HG02870 (cell line): ENCODE measurements at regions not wholly inside any gene's neighbourhood (a gene's known extent, or its start where the extent isn't known, plus 50 kb on each side); places are given as distances from the start of the nearest gene placed in this dataset.
A peak's percentile ranks its signal among the peaks of the same experiment; 100 is the strongest.
"Not testable (repeated sequence)": the region's sequence is repeated elsewhere in the genome, so short reads cannot be mapped to it uniquely, and the experiment has no call there.

Source experiments
- ATAC-seq: cut with Tn5 transposase; IDR thresholded peaks from one replicate; pipeline ENCODE4 v1.9.1; 2021; ENCODE audit warnings: mild to moderate bottlenecking, moderate library complexity; ENCODE audit not compliant: unreplicated experiment

- no peak for ATAC-seq
Observed at GRCh38 chr12:46554460-46554859, 181.9 kb upstream of the SLC38A2 start.

- ATAC-seq = no peak
Observed at GRCh38 chr12:46553911-46554310, 181.3 kb upstream of the SLC38A2 start.

- no peak for ATAC-seq
Observed at GRCh38 chr12:46553266-46553665, 180.7 kb upstream of the SLC38A2 start.

GRCh38 chr12:46550266-46550879 lies 177.8 kb upstream of the SLC38A2 start:
- no peak for ATAC-seq

- no peak for ATAC-seq
Observed at GRCh38 chr12:46549527-46550265, 177.1 kb upstream of the SLC38A2 start.

GRCh38 chr12:46548605-46549071 lies 176.1 kb upstream of the SLC38A2 start:
- no peak for ATAC-seq

- ATAC-seq = no peak
Observed at GRCh38 chr12:46547421-46548354, 175.1 kb upstream of the SLC38A2 start.

GRCh38 chr12:46546634-46547273 lies 174.2 kb upstream of the SLC38A2 start:
- ATAC-seq = peak; percentile 99

GRCh38 chr12:46543378-46543795 lies 170.8 kb upstream of the SLC38A2 start:
- ATAC-seq = not testable (repeated sequence)

GRCh38 chr12:46538976-46539375 lies 166.4 kb upstream of the SLC38A2 start:
- no peak for ATAC-seq

GRCh38 chr12:46537387-46537955 lies 164.9 kb upstream of the SLC38A2 start:
- no peak for ATAC-seq

- peak; percentile 87 for ATAC-seq
Observed at GRCh38 chr12:46536316-46536715, 163.7 kb upstream of the SLC38A2 start.

GRCh38 chr12:46535907-46536306 lies 163.3 kb upstream of the SLC38A2 start:
- ATAC-seq = no peak

GRCh38 chr12:46535376-46535775 lies 162.8 kb upstream of the SLC38A2 start:
- ATAC-seq = no peak

- no peak for ATAC-seq
Observed at GRCh38 chr12:46534327-46534840, 161.8 kb upstream of the SLC38A2 start.

- ATAC-seq = no peak
Observed at GRCh38 chr12:46533723-46534122, 161.2 kb upstream of the SLC38A2 start.

GRCh38 chr12:46531804-46532203 lies 159.2 kb upstream of the SLC38A2 start:
- no peak for ATAC-seq

- ATAC-seq = no peak
Observed at GRCh38 chr12:46531059-46531785, 158.6 kb upstream of the SLC38A2 start.

GRCh38 chr12:46530373-46531056 lies 157.9 kb upstream of the SLC38A2 start:
- ATAC-seq = no peak
